ENCODE measurements at regions not wholly inside any gene's neighbourhood (a gene's known extent, or its start where the extent isn't known, plus 50 kb on each side); places are given as distances from the start of the nearest gene placed in this dataset.
"Not testable (repeated sequence)": the region's sequence is repeated elsewhere in the genome, so short reads cannot be mapped to it uniquely, and the experiment has no call there.

GRCh38 chr3:125822175-125822574, 146.8 kb upstream of the ROPN1B start:
- TF ChIP-seq CTCF, POLR2A (IDR thresholded peaks at IDR 0.05): not testable (repeated sequence)

Data from thyroid gland (tissue), 4 donors.